ENCODE measurements at regions not wholly inside any gene's neighbourhood (a gene's known extent, or its start where the extent isn't known, plus 50 kb on each side); places are given as distances from the start of the nearest gene placed in this dataset.

DNA sequence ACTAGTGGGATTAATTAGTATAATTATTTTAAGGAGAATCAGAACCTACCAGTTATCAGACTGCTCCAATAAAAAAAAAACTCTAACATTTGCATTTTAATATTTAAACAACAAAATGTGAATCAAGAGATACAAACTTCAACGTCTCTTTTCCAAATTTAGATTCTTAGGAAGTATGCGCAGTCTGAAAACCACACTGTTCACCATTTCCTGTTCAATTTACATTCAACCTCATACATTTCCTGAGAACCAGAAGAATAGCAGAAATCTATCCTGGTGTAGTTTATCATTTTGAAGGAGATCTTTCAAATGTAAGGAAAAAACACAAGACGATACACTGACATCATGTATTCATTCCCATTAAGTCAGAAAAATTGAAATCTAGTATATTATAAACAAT is 869.2 kb downstream of the EFNA5 start:
- Histone ChIP-seq H3K4me1 (ENCODE audit: insufficient read depth, low read length, poor library complexity, severe bottlenecking) (no peaks in the 10 kb centered on the region), H3K4me3 (ENCODE audit: low read depth, low read length, poor library complexity, severe bottlenecking) (no peak overlapping the region), H3K4me2 (ENCODE audit: low read length) (no peak overlapping the region), H3K36me3 (ENCODE audit: insufficient read depth, low read length) (no peaks in the 10 kb centered on the region), H3K9me2 (ENCODE audit: insufficient read depth, low read length) (no peaks in the 10 kb centered on the region), H2AFZ (ENCODE audit: low read length) (no peak overlapping the region), H3K79me2 (ENCODE audit: insufficient read depth, low read depth, low read length) (no peaks in the 10 kb centered on the region), H4K20me1 (ENCODE audit: insufficient read depth, low read length) (no peaks in the 10 kb centered on the region), H3K27ac (ENCODE audit: low read depth, low read length, poor library complexity, severe bottlenecking) (no peak overlapping the region), H3K9me3 (ENCODE audit: low read length) (no peaks in the 10 kb centered on the region)
- TF ChIP-seq CTCF (conservative IDR thresholded peaks at IDR 0.05; ENCODE audit: low read length) (no peak), EZH2phosphoT487 (IDR thresholded peaks at IDR 0.05; ENCODE audit: borderline replicate concordance, low read depth, low read length) (no peak)
- no TSS peak for BruUV-seq (replicated peaks)
- intact Hi-C loops (cut with micrococcal nuclease; ENCODE audit: unreplicated experiment) = no loop called here
- POLR2A ChIA-PET = no interaction called here
- CTCF ChIA-PET (ENCODE audit: unreplicated experiment) = no interaction called here
- no peak for DNase-seq (ENCODE audit: low spot score)

- ChIA-PET POLR2A (no interaction called here), CTCF (ENCODE audit: unreplicated experiment) (no interaction called here)
- Histone ChIP-seq H3K9me2 (ENCODE audit: insufficient read depth, low read length) (no peaks in the 10 kb centered on the region), H4K20me1 (ENCODE audit: insufficient read depth, low read length) (no peaks in the 10 kb centered on the region), H3K4me1 (ENCODE audit: insufficient read depth, low read length, poor library complexity, severe bottlenecking) (no peaks in the 10 kb centered on the region), H3K79me2 (ENCODE audit: insufficient read depth, low read depth, low read length) (no peaks in the 10 kb centered on the region), H3K27ac (ENCODE audit: low read depth, low read length, poor library complexity, severe bottlenecking) (no peak overlapping the region), H3K4me3 (ENCODE audit: low read depth, low read length, poor library complexity, severe bottlenecking) (no peak overlapping the region), H2AFZ (ENCODE audit: low read length) (no peak overlapping the region), H3K36me3 (ENCODE audit: insufficient read depth, low read length) (no peaks in the 10 kb centered on the region), H3K4me2 (ENCODE audit: low read length) (no peak overlapping the region), H3K9me3 (ENCODE audit: low read length) (no peaks in the 10 kb centered on the region)
- no peak for DNase-seq (ENCODE audit: low spot score)
- intact Hi-C loops (cut with micrococcal nuclease; ENCODE audit: unreplicated experiment) = no loop called here
- TF ChIP-seq CTCF (conservative IDR thresholded peaks at IDR 0.05; ENCODE audit: low read length) (no peak), EZH2phosphoT487 (IDR thresholded peaks at IDR 0.05; ENCODE audit: borderline replicate concordance, low read depth, low read length) (no peak)
- no TSS peak for BruUV-seq (replicated peaks)
Measured at GRCh38 chr5:106797996-106798395, 872.7 kb downstream of the EFNA5 start.

DNA sequence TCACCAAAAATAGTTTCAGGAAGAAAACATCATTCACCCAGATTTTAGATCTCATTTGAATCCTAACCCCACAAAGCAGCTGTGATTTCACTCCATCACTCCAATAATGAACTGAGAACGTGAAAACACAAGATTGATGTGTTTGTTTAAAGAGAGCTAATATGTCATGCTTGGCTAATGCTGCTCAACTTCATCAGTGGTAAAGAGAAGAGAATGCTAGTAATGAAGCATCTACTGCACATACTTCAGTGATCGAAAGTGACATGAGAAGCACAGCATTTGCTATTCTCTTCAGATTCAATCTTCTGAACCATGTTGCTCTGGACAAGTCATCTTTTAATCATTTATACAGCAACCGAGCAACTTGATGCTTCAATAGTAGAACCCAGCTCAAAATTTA is 874.7 kb downstream of the EFNA5 start:
- H2AFZ ChIP-seq (ENCODE audit: low read length) = no peak overlapping the region
- DNase-seq (ENCODE audit: low spot score) = no peak
- TF ChIP-seq CTCF (conservative IDR thresholded peaks at IDR 0.05; ENCODE audit: low read length) (no peak), EZH2phosphoT487 (IDR thresholded peaks at IDR 0.05; ENCODE audit: borderline replicate concordance, low read depth, low read length) (no peak)
- H3K9me2 ChIP-seq (ENCODE audit: insufficient read depth, low read length) = no peaks in the 10 kb centered on the region
- H3K4me1 ChIP-seq (ENCODE audit: insufficient read depth, low read length, poor library complexity, severe bottlenecking) = no peaks in the 10 kb centered on the region
- no peak overlapping the region for H3K27ac ChIP-seq (ENCODE audit: low read depth, low read length, poor library complexity, severe bottlenecking)
- no peak overlapping the region for H3K4me2 ChIP-seq (ENCODE audit: low read length)
- H3K9me3 ChIP-seq (ENCODE audit: low read length) = no peaks in the 10 kb centered on the region
- intact Hi-C loops (cut with micrococcal nuclease; ENCODE audit: unreplicated experiment) = no loop called here
- H3K36me3 ChIP-seq (ENCODE audit: insufficient read depth, low read length) = no peaks in the 10 kb centered on the region
- no peaks in the 10 kb centered on the region for H4K20me1 ChIP-seq (ENCODE audit: insufficient read depth, low read length)
- POLR2A ChIA-PET = interaction anchor here (0.5 to 0.9 kb wide), 3 partner anchors 125 to 1653 kb away, joined by 3 read pairs; no protein-coding TSS in a partner anchor
- no peaks in the 10 kb centered on the region for H3K79me2 ChIP-seq (ENCODE audit: insufficient read depth, low read depth, low read length)
- no TSS peak for BruUV-seq (replicated peaks)
- CTCF ChIA-PET (ENCODE audit: unreplicated experiment) = no interaction called here
- no peak overlapping the region for H3K4me3 ChIP-seq (ENCODE audit: low read depth, low read length, poor library complexity, severe bottlenecking)
